Endothelial cell of umbilical vein (primary cell): ENCODE measurements at regions not wholly inside any gene's neighbourhood (a gene's known extent, or its start where the extent isn't known, plus 50 kb on each side); places are given as distances from the start of the nearest gene placed in this dataset.

Source experiments
- BruUV-seq: library from RNA; stranded (reverse); fragments of 400-500 nt; replicated peaks from 2 replicates; lab custom pipeline; 2021; lab: Mats Ljungman, UMichigan
- CTCF ChIA-PET: fragments of 300-600, 350-600 bp; sonication (Branson Sonifier 250); formaldehyde crosslinking; loops from one replicate; lab custom pipeline; 2021; ENCODE audit warnings: antibody characterized with exemption, inconsistent platforms; lab: Charles Lee
- POLR2A ChIA-PET: fragments of 300-600, 350-600 bp; sonication (Branson Sonifier 250); formaldehyde crosslinking; loops from one replicate; lab custom pipeline; 2021; ENCODE audit warnings: antibody characterized with exemption, inconsistent platforms; lab: Charles Lee
- DNase-seq: peaks from one replicate; pipeline ENCODE4 v3.0.0-alpha.2; 2011; ENCODE audit warnings: low read depth, low spot score
- FAIRE-seq: peaks from 2 replicates; lab custom pipeline; 2011; peaks lifted over from hg19 to GRCh38; lab: Jason Lieb, UNC
- H2AFZ ChIP-seq: 2 replicates; pipeline ENCODE4 v1.6.0; 2012; ENCODE audit warnings: low read depth, low read length, control low read depth, inconsistent platforms
- H3K27ac ChIP-seq: 2 replicates; pipeline ENCODE4 v1.5.1; 2011; ENCODE audit warnings: low read depth, mild to moderate bottlenecking, control low read depth, low read length, moderate library complexity; ENCODE audit not compliant: insufficient read depth
- H3K27me3 ChIP-seq, 2 experiments: 2 replicates each; pipeline versions ENCODE4 v1.6.0 to v1.6.1; 2011; ENCODE audit warnings: low read length in 2 of 2, mixed read lengths in 1 of 2; ENCODE audit not compliant: control insufficient read depth in 2 of 2, insufficient read depth in 2 of 2
- H3K36me3 ChIP-seq, 2 experiments: 2 replicates in 1 of 2; 3 replicates in 1 of 2; pipeline ENCODE4 v1.5.1; 2011; ENCODE audit warnings: low read length in 2 of 2, mild to moderate bottlenecking in 1 of 2, moderate library complexity in 1 of 2; ENCODE audit not compliant: control insufficient read depth in 2 of 2, insufficient read depth in 2 of 2; ENCODE audit errors: extremely low read depth in 1 of 2
- H3K4me1 ChIP-seq: 3 replicates; pipeline ENCODE4 v1.5.1; 2011; ENCODE audit warnings: mild to moderate bottlenecking, low read length; ENCODE audit not compliant: control insufficient read depth, insufficient read depth; ENCODE audit errors: extremely low read depth
- H3K4me2 ChIP-seq: 2 replicates; pipeline ENCODE4 v1.6.1; 2011; ENCODE audit warnings: low read length, control low read depth, mixed read lengths; ENCODE audit not compliant: insufficient read depth
- H3K4me3 ChIP-seq, 3 experiments: fragments of 200-600 bp in 1 of 3; sonication (generic), shearing (Covaris generic) in 1 of 3; replicated peaks in 1 of 3; 2 replicates each; pipeline ENCODE4 v1.5.1; 2011 to 2016; ENCODE audit warnings: control low read depth in 3 of 3, low read length in 3 of 3, mild to moderate bottlenecking in 2 of 3, inconsistent platforms in 1 of 3, low read depth in 1 of 3, moderate library complexity in 1 of 3; ENCODE audit not compliant: insufficient read depth in 1 of 3
- H3K79me2 ChIP-seq: 2 replicates; pipeline ENCODE4 v1.6.0; 2012; ENCODE audit warnings: low read length, inconsistent platforms; ENCODE audit not compliant: control insufficient read depth, insufficient read depth
- H3K9ac ChIP-seq: replicated peaks from 2 replicates; pipeline ENCODE3; 2011; ENCODE audit warnings: low read length, control low read depth; ENCODE audit not compliant: insufficient read depth; ENCODE audit errors: extremely low read depth
- H3K9me1 ChIP-seq: replicated peaks from 3 replicates; pipeline ENCODE4 v1.6.0; 2011; ENCODE audit warnings: mild to moderate bottlenecking, low read length; ENCODE audit not compliant: control insufficient read depth, insufficient read depth; ENCODE audit errors: extremely low read depth
- H3K9me3 ChIP-seq: replicated peaks from 2 replicates; pipeline ENCODE4 v1.5.1; 2012; ENCODE audit warnings: low read length, inconsistent platforms; ENCODE audit not compliant: control insufficient read depth, insufficient read depth
- H4K20me1 ChIP-seq: replicated peaks from 2 replicates; pipeline ENCODE3; 2011; ENCODE audit warnings: mild to moderate bottlenecking, low read length; ENCODE audit not compliant: control insufficient read depth, insufficient read depth; ENCODE audit errors: extremely low read depth
- CTCF ChIP-seq, 2 donors: IDR thresholded peaks; 1 replicate in 1 of 2; 2 replicates in 1 of 2; pipeline ENCODE4 v1.5.1; 2011; ENCODE audit warnings: low read length in 2 of 2, mild to moderate bottlenecking in 2 of 2, moderate library complexity in 2 of 2, control low read depth in 1 of 2, inconsistent platforms in 1 of 2, low read depth in 1 of 2; ENCODE audit not compliant: insufficient read depth in 1 of 2; ENCODE audit errors: extremely low read depth in 1 of 2
- EZH2 ChIP-seq: IDR thresholded peaks from 2 replicates; pipeline ENCODE4 v1.6.1; 2012; ENCODE audit warnings: borderline replicate concordance, low read depth, mild to moderate bottlenecking, moderate library complexity, low read length, inconsistent platforms; ENCODE audit not compliant: severe bottlenecking
- FOS ChIP-seq: IDR thresholded peaks from 2 replicates; pipeline ENCODE4 v1.6.1; 2011; ENCODE audit warnings: mild to moderate bottlenecking, low read length, moderate library complexity, borderline replicate concordance; ENCODE audit not compliant: insufficient read depth
- GATA2 ChIP-seq: IDR thresholded peaks from 2 replicates; pipeline ENCODE4 v1.7.0; 2011; ENCODE audit warnings: low read depth, mild to moderate bottlenecking, moderate library complexity, mixed read lengths, low read length; ENCODE audit not compliant: insufficient read length, insufficient read depth
- JUN ChIP-seq: IDR thresholded peaks from 2 replicates; pipeline ENCODE4 v1.6.1; 2011; ENCODE audit warnings: borderline replicate concordance, low read depth; ENCODE audit not compliant: insufficient read length, insufficient read depth
- MAX ChIP-seq: IDR thresholded peaks from 2 replicates; pipeline ENCODE4 v1.6.1; 2011; ENCODE audit not compliant: insufficient read depth, insufficient read length
- MYC ChIP-seq: IDR thresholded peaks from one replicate; pipeline ENCODE4 v1.6.1; 2011; ENCODE audit warnings: mild to moderate bottlenecking, low read depth, low read length
- POLR2A ChIP-seq: IDR thresholded peaks from 2 replicates; pipeline ENCODE4 v1.6.1; 2012; ENCODE audit warnings: low read depth, mild to moderate bottlenecking, control low read depth, low read length
- POLR2AphosphoS5 ChIP-seq: IDR thresholded peaks from 2 replicates; pipeline ENCODE4 v1.6.1; 2012; ENCODE audit warnings: low read depth, mild to moderate bottlenecking, control low read depth, low read length, moderate library complexity; ENCODE audit not compliant: insufficient read depth
- dilution Hi-C: fragments of 300-500 bp; cut with MboI; formaldehyde crosslinking; loops from one replicate; pipeline ENCODE4 v1.15.0; 2019; ENCODE audit warnings: low sequenced_read_pairs; ENCODE audit not compliant: extremely low pct_ligation_motif_present
- intact Hi-C: fragments of 100-400 bp; cut with micrococcal nuclease; formaldehyde crosslinking; loops from one replicate; pipeline ENCODE4 v1.10.0; 2022

DNA sequence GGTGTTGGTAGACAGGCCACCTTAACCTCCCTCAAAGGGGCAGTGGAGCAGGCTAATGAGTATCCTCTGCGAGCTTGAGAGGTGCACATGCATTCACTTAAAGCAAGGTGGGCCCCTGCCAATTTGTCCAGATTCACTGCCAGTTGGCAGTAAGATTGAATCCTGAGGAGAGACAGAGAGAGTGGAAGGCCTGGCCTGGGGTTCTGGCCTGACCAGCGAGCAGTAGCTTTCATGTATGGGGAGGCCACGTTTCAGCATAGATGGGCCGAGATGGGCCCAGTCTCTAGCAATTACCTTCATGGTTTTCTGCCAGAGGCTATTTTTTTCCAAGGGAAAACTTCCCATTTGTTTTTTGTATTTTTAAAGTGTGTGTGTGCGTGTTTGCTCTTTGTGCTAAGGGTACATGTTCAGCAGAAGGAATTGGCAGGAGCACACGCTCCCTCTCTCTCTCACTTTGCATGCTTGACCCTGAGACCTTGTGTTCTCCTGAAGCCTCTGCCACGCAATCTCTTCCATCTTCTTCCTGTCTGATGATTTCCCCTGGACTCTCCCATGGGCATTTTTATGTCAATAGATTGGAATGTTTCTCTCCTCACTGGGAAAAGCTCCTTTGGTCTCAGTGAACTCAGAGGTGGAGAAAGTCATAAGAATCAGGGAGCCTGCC lies 215.8 kb upstream of the SFRP2 start:
- no TSS peak for BruUV-seq
- Histone ChIP-seq H3K4me1 (no peaks in the 10 kb centered on the region), H3K4me2 (no peak overlapping the region), H4K20me1 (no peaks in the 10 kb centered on the region), H2AFZ (no peak overlapping the region), H3K9ac (no peak overlapping the region), H3K9me3 (peaks cover 8% of the 10 kb centered on the region), H3K36me3 (no peaks in the 10 kb centered on the region), H3K4me3 (no peak overlapping the region), H3K9me1 (no peaks in the 10 kb centered on the region), H3K27me3 (no peaks in the 10 kb centered on the region), H3K79me2 (no peaks in the 10 kb centered on the region), H3K27ac (no peak overlapping the region)
- no peak for TF ChIP-seq MYC
- no peak for TF ChIP-seq FOS
- no peak for TF ChIP-seq CTCF (IDR thresholded peaks at IDR 0.05; ENCODE audit: extremely low read depth in 1 of 2, insufficient read depth in 1 of 2, low read depth in 1 of 2, low read length in 2 of 2)
- TF ChIP-seq POLR2AphosphoS5 = no peak
- TF ChIP-seq EZH2 = no peak
- TF ChIP-seq GATA2 = no peak
- no peak for TF ChIP-seq POLR2A
- TF ChIP-seq JUN = no peak
- TF ChIP-seq MAX = no peak
- no peak for DNase-seq
- no peak for FAIRE-seq
- ChIA-PET POLR2A (no interaction called here), CTCF (no interaction called here)
- dilution Hi-C loops (no loop called here), intact Hi-C loops (no loop called here)
